Stimulated activated CD4-positive, alpha-beta T cell treated with anti-CD3 and anti-CD28 coated beads, Interleukin-4, amount 100 ng/mL, for 4 hours (primary cell): ENCODE measurements at regions not wholly inside any gene's neighbourhood (a gene's known extent, or its start where the extent isn't known, plus 50 kb on each side); places are given as distances from the start of the nearest gene placed in this dataset.
A peak's percentile ranks its signal among the peaks of the same experiment; 100 is the strongest.

Experiments used
- DNase-seq, 2 experiments: peaks; one replicate each; pipeline ENCODE4 v3.0.0-alpha.2; 2020

DNA sequence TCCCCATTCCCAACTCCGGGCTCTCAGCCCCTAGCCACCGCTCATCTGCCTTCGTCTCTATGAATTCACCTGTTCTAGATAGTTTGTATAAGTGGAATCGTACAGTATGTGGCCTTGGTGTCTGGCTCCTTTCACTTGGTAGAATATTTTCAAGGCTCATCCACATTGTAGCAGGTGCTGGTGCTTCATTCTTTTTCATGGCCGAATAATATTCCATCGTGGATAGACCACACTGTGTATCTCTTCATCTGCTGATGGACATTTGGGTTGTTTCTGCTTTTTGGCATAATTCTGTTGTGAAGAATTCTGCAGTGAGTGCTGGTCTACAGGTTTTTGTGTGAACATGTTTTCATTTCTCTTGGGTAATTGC lies 324.2 kb downstream of the SEC14L1 start:
- DNase-seq, result no peak

DNA sequence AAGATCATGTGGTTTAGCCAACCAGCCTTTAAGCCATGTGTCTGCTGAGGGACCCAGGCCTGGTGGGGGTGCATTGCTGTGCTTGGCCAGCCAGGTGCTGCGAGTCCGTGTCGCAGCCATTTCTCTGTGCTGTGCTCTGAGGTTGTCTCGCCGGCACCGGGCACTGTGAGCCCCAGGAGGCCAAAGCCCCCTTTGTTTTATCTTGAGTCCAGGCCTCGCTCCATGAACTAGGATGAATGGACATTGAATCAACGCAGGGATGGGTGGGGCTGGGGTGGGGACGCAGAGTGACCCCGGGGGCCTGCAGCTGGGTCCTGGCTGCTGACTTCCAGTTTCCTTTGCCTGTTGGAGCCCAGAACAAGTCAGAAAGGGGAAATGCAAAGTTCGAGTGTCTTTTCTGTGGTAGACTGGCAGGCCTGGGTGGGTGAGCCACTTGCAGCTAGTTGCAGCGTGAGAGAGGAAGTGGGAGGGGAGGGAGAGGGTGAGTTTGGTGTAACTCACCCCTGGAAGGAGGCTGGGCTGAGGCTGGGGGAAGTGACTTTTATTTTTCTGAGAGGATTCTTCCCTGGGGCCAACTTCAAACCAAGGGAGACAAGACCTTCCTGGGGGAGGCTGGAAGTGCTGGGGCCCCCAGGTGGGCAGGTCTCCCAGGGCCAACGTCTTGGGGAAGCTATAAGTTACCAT lies 324.7 kb downstream of the SEC14L1 start:
- DNase-seq, result peak; percentile 60 to 84

- DNase-seq, result no peak
Measured at GRCh38 chr17:77466140-77466539, 325.4 kb downstream of the SEC14L1 start.

DNA sequence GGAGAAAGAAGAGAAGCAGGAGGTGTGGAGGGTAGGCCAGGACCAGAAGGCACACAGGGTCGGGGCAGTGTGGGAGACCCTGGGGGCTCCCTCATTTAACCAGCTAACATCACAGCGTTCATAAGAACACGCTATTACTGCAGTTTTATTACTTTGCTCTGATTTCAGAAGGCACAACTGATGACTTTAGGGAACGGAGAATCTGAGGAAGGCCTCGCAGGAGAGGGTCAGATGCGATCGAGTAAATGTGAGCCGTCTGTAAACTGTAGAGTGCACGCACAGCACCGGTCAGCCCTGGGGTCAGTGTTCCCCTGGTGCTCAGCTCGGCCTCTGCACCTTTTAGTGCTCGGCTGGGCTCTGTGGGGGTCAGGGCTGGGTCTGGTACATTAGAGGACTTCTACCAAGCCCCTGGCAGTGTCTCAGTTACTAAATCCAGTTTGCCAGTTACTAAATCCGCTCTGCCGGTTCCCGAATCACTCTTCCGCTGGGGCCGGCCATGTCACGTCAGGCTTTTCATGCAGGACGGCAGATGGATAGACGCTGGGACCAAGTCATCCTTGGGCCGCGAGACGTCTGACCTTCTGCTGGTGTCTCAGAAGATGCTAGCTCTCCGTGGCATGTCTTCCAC lies 325.9 kb downstream of the SEC14L1 start:
- no peak for DNase-seq

DNA sequence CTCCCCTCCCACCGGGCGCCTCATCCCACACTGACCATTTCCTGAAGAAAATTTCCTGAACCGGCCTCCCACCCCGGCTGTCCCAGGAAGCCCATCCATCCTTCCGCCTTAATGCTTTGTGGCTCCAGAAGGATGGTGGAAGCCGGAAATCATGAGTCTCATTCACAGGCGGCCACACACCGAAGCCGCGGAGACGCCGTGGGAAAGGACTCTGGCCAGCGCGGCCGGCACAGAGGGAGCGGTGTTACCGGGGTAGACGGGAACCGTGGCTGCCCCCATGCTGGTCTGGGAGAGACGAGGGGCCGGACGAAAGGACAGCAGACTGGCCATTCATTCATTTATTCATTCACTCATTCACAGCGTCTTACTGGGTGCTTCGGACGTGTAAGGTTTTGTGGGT lies 326.8 kb downstream of the SEC14L1 start:
- DNase-seq, result no peak

GRCh38 chr17:77468897-77469296 lies 328.1 kb downstream of the SEC14L1 start:
- DNase-seq, result no peak

GRCh38 chr17:77470330-77470786 lies 329.6 kb downstream of the SEC14L1 start:
- DNase-seq, result no peak

GRCh38 chr17:77470800-77471733 lies 330.3 kb downstream of the SEC14L1 start:
- no peak for DNase-seq

- DNase-seq, result no peak
Measured at GRCh38 chr17:77471984-77472461, 331.3 kb downstream of the SEC14L1 start.

GRCh38 chr17:77472468-77473310 lies 331.9 kb downstream of the SEC14L1 start:
- no peak for DNase-seq

- DNase-seq, result no peak
Measured at GRCh38 chr17:77473615-77474226, 333.0 kb downstream of the SEC14L1 start.

DNA sequence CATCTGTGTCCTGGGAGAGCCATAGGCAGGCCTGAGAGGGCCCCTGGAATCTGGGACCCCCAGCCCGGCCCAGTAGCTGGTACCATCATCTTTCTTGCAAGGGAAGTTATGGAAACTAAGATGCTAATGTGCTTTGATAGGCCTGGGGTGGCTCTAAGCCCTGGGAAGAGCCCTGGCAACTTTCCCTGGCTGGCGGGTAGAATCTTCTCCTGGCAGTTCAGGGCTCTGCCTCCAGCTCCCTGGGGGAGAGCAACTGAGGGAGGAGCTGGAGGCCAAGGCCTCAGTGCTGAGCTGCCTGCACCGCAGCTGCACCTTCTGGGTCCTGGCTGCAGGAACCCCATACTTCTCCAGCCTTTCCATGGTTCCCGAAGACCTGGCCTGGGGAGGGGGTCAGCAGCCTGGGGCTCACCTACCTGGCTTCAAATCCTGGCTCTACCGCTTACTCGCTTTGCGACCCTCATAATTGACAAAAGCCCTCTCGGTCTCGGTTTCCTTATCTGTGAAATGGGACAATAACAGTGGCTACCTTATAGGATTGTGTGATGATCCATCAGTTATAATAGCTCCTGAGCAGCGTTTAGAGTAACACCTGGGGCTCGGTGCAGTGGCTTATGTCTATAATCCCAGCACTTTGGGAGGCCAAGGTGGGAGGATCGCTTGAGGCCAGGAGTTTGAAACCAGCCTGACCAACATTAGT lies 333.7 kb downstream of the SEC14L1 start:
- no peak for DNase-seq

DNA sequence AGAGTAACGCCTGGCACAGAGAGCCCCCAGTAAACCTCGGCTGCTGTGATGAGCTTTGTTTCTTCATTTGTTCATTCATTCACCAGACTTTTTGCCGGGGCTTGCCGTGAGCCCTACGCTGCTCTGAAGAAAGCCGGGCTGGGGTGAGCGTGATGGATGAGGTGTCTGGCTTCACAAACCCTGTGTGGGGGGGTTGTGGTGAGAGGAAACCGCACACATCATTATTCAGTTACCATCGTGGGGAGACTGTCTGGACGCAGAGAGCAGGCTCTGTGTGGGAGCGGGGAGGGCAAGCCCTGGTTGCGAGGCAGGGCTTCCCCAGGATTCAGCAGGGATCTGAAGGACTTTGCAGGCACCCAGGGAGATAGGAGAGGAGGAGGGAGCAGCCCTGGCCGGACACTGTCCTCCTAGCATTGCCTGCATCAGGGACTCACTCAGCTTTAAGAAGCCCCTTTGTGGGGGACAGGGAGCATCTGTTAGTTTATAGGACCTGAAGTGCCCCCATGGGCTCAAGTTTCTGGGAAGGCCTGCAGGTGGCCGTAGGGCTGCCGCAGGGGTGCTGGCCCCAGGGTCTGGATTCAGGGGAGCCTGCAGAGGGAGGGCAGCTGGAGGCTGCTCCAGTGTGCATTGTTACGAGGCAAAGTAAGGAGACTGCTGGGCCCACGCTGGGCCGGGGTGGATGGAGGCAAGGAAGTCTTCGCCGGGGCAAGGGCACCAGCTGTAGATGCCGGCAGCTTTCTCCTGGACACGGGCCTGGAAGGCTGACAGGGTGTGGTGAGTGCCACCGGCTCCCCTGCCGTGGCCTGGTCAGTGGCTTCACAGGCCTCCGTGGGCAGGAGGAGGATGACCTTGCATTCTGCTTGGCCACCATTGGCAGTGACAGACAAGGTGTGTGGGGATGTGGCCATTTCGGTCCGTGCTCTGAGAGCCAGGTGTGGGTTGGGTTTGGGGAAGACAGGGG lies 334.5 kb downstream of the SEC14L1 start:
- DNase-seq, result peak; percentile 58 to 80

GRCh38 chr17:77476006-77476405 lies 335.2 kb downstream of the SEC14L1 start:
- no peak for DNase-seq

GRCh38 chr17:77476498-77476897 lies 335.7 kb downstream of the SEC14L1 start:
- DNase-seq, result no peak

DNA sequence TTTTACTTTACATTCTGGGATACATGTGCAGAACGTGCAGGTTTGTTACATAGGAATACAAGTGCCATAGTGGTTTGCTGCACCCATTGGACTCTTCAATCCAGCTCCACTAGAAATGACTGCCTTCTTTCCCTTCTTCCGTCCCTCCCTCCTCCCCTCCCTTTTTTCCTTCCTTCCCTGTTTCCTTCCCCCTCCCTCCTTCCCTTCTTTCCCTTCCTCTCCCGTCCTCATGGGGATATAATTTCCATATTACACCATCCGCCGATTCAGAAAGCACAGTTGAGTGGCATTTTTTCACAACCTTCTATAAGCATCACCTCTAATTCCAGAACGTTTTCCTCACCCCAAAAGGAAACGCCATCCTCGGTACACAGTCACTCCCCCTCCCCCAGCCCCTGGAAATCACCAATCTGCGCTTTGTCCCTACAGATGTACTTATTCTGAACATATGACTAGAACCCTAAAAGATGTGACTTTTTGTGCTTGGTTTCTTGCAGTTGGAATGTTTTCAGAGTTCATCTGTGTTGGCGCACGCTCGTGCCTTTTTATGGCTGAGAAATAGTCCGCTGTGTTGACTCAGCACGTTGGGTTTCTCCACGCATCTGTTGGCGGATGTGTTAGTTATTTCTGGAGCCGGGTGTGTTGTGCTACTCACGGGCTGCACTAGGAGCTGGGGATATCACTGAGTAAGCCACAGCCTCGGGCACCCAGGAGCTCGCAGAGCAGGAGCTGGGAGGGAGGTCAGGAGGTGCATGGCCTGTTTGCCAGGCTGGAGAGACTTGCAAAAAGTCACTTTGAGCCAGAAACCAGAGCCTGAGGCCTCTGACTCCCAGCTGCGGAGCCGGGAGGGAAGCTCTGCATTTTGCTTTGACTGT lies 336.4 kb downstream of the SEC14L1 start:
- no peak for DNase-seq

- DNase-seq, result no peak
Measured at GRCh38 chr17:77478281-77478680, 337.5 kb downstream of the SEC14L1 start.

GRCh38 chr17:77478899-77479298 lies 338.1 kb downstream of the SEC14L1 start:
- no peak for DNase-seq
